ENCODE measurements at regions not wholly inside any gene's neighbourhood (a gene's known extent, or its start where the extent isn't known, plus 50 kb on each side); places are given as distances from the start of the nearest gene placed in this dataset.
"Not testable (repeated sequence)": the region's sequence is repeated elsewhere in the genome, so short reads cannot be mapped to it uniquely, and the experiment has no call there.

DNA sequence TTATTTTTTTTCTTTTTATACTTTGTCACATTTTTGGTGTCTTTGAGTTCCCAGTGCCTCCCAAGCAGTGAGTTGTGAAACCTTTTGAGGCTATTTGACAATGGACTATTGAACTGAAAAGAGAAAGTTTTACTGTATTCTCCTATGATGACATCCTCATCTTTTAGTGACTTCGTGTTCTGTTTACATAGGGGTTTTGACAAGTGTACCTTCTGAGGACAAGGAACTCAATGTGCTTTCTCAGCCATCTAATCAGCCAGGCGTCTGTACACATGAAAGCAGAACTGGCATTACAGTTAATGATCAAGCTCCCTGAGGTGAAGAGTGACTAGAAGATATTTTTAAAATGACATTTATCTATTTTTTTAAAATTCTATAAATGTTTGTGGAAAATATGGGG lies 175.5 kb downstream of the ANXA1 start:
- 45 to 46% methylated on average over 2 of the region's 2 CpGs for WGBS, 2 donors
- H3K36me3 ChIP-seq: no peaks in the 10 kb centered on the region
- DNase-seq: no peak
- no peaks in the 10 kb centered on the region for H3K27me3 ChIP-seq
- intact Hi-C loops (cut with DNase I): no loop called here
- no peak for TF ChIP-seq POLR2A (IDR thresholded peaks at IDR 0.05)
- TF ChIP-seq, protein P1, sequence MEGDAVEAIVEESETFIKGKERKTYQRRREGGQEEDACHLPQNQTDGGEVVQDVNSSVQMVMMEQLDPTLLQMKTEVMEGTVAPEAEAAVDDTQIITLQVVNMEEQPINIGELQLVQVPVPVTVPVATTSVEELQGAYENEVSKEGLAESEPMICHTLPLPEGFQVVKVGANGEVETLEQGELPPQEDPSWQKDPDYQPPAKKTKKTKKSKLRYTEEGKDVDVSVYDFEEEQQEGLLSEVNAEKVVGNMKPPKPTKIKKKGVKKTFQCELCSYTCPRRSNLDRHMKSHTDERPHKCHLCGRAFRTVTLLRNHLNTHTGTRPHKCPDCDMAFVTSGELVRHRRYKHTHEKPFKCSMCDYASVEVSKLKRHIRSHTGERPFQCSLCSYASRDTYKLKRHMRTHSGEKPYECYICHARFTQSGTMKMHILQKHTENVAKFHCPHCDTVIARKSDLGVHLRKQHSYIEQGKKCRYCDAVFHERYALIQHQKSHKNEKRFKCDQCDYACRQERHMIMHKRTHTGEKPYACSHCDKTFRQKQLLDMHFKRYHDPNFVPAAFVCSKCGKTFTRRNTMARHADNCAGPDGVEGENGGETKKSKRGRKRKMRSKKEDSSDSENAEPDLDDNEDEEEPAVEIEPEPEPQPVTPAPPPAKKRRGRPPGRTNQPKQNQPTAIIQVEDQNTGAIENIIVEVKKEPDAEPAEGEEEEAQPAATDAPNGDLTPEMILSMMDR (IDR thresholded peaks at IDR 0.05): no peak
- no peaks in the 10 kb centered on the region for H3K4me1 ChIP-seq
- H3K27ac ChIP-seq: no peak overlapping the region
- no peaks in the 10 kb centered on the region for H3K9me3 ChIP-seq
- H3K4me3 ChIP-seq: no peak overlapping the region

DNA sequence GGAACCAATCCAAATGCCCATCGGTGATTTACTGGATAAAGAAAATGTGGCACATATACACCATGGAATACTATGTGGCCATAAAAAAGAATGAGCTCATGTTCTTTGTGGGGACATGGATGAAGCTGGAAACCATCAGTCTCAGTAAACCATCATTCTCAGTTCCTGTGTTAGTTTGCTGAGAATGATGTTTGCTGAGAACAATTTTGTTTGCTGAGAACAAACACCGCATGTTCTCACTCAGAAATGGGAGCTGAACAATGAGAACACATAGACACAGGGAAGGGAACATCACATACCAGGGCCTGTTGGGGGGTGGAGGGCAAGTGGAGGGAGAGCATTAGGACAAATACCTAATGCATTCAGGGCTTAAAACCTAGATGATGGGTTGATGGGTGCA lies 185.5 kb downstream of the ANXA1 start:
- H3K27ac ChIP-seq; intact Hi-C loops (cut with DNase I); H3K36me3 ChIP-seq; DNase-seq; H3K9me3 ChIP-seq; H3K4me1 ChIP-seq; H3K4me3 ChIP-seq; H3K27me3 ChIP-seq: not testable (repeated sequence)
- 80 to 86% methylated on average over 2 of the region's 2 CpGs for WGBS, 2 donors

DNA sequence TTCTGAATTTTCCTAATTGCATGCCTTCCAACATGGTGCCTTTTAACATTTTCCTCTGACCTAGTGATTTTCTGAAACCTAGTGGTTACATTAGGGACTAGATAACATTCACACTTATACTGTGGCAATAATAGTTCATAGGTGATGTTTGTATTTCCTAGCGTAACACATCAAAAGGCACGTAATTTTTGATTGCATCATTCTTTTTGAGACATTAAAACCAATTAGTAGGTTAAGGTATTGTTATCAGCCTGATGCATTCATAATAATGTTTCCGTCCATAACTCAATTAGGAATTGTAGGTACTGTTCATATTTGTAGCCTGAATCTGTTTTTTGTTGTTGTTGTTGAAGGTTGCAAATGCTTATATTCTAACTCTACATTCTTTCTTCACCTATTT lies 192.4 kb downstream of the ANXA1 start:
- Histone ChIP-seq H3K27ac (no peak overlapping the region), H3K27me3 (no peaks in the 10 kb centered on the region), H3K4me1 (no peaks in the 10 kb centered on the region), H3K36me3 (no peaks in the 10 kb centered on the region), H3K9me3 (no peaks in the 10 kb centered on the region), H3K4me3 (no peak overlapping the region)
- WGBS, 2 donors: 76 to 84% methylated on average over 3 of the region's 3 CpGs
- intact Hi-C loops (cut with DNase I): no loop called here
- DNase-seq: no peak
- TF ChIP-seq POLR2A (IDR thresholded peaks at IDR 0.05): no peak
- TF ChIP-seq, protein P1 (IDR thresholded peaks at IDR 0.05): no peak

DNA sequence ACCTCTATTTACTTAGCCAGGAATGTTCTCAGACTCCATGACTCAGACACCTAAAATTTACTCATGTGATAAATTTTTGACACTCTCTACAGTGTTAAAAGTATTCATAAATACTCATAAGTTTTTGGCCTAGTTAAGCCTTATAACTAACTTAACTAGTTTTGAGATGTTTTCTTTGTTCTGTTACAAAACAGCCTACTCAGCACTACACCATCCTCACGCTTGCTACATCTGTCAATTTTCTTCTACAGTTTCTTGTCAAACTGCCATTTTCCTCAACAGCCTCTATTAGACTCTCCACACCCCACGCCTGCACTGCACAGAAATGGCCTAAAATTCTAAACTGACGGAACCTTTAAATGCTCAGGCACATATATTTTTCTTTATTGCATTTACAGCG lies 195.5 kb downstream of the ANXA1 start:
- 77 to 78% methylated on average over 4 of the region's 4 CpGs for WGBS, 2 donors
- H3K27ac ChIP-seq: no peak overlapping the region
- H3K4me1 ChIP-seq: no peaks in the 10 kb centered on the region
- no peak for TF ChIP-seq POLR2A (IDR thresholded peaks at IDR 0.05)
- DNase-seq: no peak
- intact Hi-C loops (cut with DNase I): no loop called here
- H3K36me3 ChIP-seq: no peaks in the 10 kb centered on the region
- H3K27me3 ChIP-seq: no peaks in the 10 kb centered on the region
- H3K9me3 ChIP-seq: no peaks in the 10 kb centered on the region
- H3K4me3 ChIP-seq: no peak overlapping the region

DNA sequence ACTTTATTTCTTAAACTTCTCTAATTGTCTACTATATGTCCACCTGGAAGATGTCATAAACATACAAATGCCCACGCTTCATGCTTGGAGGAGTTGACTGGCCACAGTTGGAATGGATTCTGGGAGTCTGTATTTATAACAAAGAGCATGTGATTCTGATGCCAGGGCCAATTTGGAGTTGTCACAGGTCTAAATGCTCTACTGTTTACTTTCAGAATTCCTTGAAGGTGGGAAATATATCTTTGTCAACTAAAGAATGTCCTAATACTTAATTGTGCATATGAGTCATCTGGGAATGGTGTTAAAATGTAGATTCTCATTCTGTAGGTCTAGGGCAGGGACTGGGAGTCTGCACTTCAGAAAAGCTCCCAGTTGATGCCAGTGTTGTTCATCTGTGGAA lies 196.1 kb downstream of the ANXA1 start:
- intact Hi-C loops (cut with DNase I): no loop called here
- Histone ChIP-seq H3K27me3 (no peaks in the 10 kb centered on the region), H3K9me3 (no peaks in the 10 kb centered on the region), H3K27ac (no peak overlapping the region), H3K4me3 (no peak overlapping the region), H3K4me1 (no peaks in the 10 kb centered on the region), H3K36me3 (no peaks in the 10 kb centered on the region)
- TF ChIP-seq, protein P1 (IDR thresholded peaks at IDR 0.05): no peak
- no peak for TF ChIP-seq POLR2A (IDR thresholded peaks at IDR 0.05)
- DNase-seq: no peak
- 24 to 53% methylated on average over 1 of the region's 1 CpG for WGBS, 2 donors

DNA sequence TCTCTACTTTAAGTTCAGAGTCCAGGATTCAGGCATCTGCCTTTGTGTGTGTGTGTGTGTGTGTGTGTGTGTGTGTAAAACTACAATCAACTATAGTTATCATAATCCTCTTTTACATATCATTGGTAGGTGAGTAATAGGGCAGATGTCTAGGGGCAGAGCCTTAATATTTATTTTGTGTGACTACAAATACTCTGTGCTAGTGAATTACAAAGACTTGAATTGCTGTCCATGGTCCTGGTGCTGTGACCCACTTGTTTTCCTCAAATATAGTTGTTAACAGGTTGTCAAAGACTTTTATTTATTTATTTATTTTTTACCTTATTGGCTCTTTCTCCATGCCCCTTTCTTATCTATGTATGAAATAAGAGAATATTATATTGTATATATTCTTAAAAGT lies 196.8 kb downstream of the ANXA1 start:
- Histone ChIP-seq H3K4me1 (no peaks in the 10 kb centered on the region), H3K27me3 (no peaks in the 10 kb centered on the region), H3K9me3 (no peaks in the 10 kb centered on the region), H3K4me3 (no peak overlapping the region), H3K36me3 (no peaks in the 10 kb centered on the region), H3K27ac (no peak overlapping the region)
- no peak for DNase-seq
- TF ChIP-seq POLR2A (IDR thresholded peaks at IDR 0.05): no peak
- TF ChIP-seq, protein P1 (IDR thresholded peaks at IDR 0.05): no peak
- intact Hi-C loops (cut with DNase I): no loop called here
